Tibial nerve (tissue), 3 donors: ENCODE measurements at regions not wholly inside any gene's neighbourhood (a gene's known extent, or its start where the extent isn't known, plus 50 kb on each side); places are given as distances from the start of the nearest gene placed in this dataset.

Experiments used
- POLR2A ChIP-seq, 2 donors: fragments of 450-650 bp; IDR thresholded peaks; one replicate each; pipeline ENCODE4 v1.6.1; 2017; ENCODE audit warnings: antibody characterized with exemption in 2 of 2, mild to moderate bottlenecking in 2 of 2, moderate library complexity in 2 of 2
- TF ChIP-seq, protein P1 (sequence below), 5 experiments: fragments of 200-600 bp in 3 of 5; fragments of 450-650 bp in 2 of 5; sonication (generic) in 3 of 5; IDR thresholded peaks; one replicate each; pipeline ENCODE4 v1.5.1; 2016 to 2019; ENCODE audit warnings: antibody characterized with exemption in 5 of 5, mild to moderate bottlenecking in 3 of 5, moderate library complexity in 2 of 5

DNA sequence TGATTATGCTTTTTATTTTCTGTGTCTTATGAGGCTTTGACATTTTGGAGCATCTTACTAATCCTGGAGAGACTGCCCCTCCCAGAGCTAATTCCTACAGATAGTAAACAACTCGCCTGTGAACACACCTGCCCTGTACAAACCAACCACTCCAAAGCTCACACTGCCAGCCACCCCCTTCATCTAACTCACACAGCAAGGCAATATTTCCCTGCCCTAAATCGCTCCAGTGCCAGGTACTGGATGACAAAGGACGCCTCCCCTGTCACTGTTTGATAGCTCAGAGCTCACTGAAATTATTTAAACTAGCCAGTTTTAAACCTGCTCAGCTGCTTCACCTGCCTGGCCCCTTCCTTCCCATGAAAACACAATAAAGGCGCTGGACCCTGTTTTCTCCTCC lies 535.1 kb upstream of the CELF2 start:
- TF ChIP-seq, protein P1, sequence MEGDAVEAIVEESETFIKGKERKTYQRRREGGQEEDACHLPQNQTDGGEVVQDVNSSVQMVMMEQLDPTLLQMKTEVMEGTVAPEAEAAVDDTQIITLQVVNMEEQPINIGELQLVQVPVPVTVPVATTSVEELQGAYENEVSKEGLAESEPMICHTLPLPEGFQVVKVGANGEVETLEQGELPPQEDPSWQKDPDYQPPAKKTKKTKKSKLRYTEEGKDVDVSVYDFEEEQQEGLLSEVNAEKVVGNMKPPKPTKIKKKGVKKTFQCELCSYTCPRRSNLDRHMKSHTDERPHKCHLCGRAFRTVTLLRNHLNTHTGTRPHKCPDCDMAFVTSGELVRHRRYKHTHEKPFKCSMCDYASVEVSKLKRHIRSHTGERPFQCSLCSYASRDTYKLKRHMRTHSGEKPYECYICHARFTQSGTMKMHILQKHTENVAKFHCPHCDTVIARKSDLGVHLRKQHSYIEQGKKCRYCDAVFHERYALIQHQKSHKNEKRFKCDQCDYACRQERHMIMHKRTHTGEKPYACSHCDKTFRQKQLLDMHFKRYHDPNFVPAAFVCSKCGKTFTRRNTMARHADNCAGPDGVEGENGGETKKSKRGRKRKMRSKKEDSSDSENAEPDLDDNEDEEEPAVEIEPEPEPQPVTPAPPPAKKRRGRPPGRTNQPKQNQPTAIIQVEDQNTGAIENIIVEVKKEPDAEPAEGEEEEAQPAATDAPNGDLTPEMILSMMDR (IDR thresholded peaks at IDR 0.05): no peak
- TF ChIP-seq POLR2A (IDR thresholded peaks at IDR 0.05): no peak
